ENCODE measurements at regions not wholly inside any gene's neighbourhood (a gene's known extent, or its start where the extent isn't known, plus 50 kb on each side); places are given as distances from the start of the nearest gene placed in this dataset.

- TF ChIP-seq EP300 (IDR thresholded peaks at IDR 0.05) (no peak), CTCF (IDR thresholded peaks at IDR 0.05) (no peak), POLR2A (IDR thresholded peaks at IDR 0.05) (no peak), POLR2AphosphoS5 (IDR thresholded peaks at IDR 0.05) (no peak)
Measured at GRCh38 chr17:73772107-73772705, 128.0 kb upstream of the SDK2 start.
